ENCODE measurements at regions not wholly inside any gene's neighbourhood (a gene's known extent, or its start where the extent isn't known, plus 50 kb on each side); places are given as distances from the start of the nearest gene placed in this dataset.

GRCh38 chrX:1111601-1112300 is 100.7 kb downstream of the CRLF2 start:
- no peak for TF ChIP-seq CTCF (IDR thresholded peaks at IDR 0.05)
- no peak for TF ChIP-seq POLR2AphosphoS5 (IDR thresholded peaks at IDR 0.05)

Measured in breast epithelium (tissue), 3 donors.